ENCODE measurements at regions not wholly inside any gene's neighbourhood (a gene's known extent, or its start where the extent isn't known, plus 50 kb on each side); places are given as distances from the start of the nearest gene placed in this dataset.

GRCh38 chr2:83933749-83934148 is 525.3 kb downstream of the SUCLG1 start:
- TF ChIP-seq YY1 (IDR thresholded peaks at IDR 0.05; ENCODE audit: low read depth, low read length) (no peak), YBX1 (IDR thresholded peaks at IDR 0.05) (no peak), CBX5 (IDR thresholded peaks at IDR 0.05; ENCODE audit: low read depth) (no peak), EP300 (IDR thresholded peaks at IDR 0.05; ENCODE audit: borderline replicate concordance in 1 of 2, control insufficient read depth in 1 of 2, low read depth in 2 of 2, low read length in 2 of 2) (no peak)
